B cell (primary cell): ENCODE measurements at regions not wholly inside any gene's neighbourhood (a gene's known extent, or its start where the extent isn't known, plus 50 kb on each side); places are given as distances from the start of the nearest gene placed in this dataset.
"Not testable (repeated sequence)": the region's sequence is repeated elsewhere in the genome, so short reads cannot be mapped to it uniquely, and the experiment has no call there.

ENCODE experiments used
- ATAC-seq: fragments of 200-7000 bp; cut with Tn5 transposase; one replicate; pipeline ENCODE4 v1.10.0; 2021; ENCODE audit warnings: low read depth, mild to moderate bottlenecking, moderate number of reproducible peaks, moderate library complexity
- CTCF ChIA-PET: fragments of 350-600 bp; sonication (Branson Sonifier 250); formaldehyde crosslinking; loops from one replicate; lab custom pipeline; 2021; ENCODE audit warnings: antibody characterized with exemption, inconsistent platforms; lab: Charles Lee
- POLR2A ChIA-PET: fragments of 350-600 bp; sonication (Branson Sonifier 250); formaldehyde crosslinking; loops from one replicate; lab custom pipeline; 2021; ENCODE audit warnings: antibody characterized with exemption; lab: Charles Lee
- DNase-seq: peaks from one replicate; pipeline ENCODE4 v3.0.0; 2013
- H2AFZ ChIP-seq: 2 replicates; pipeline ENCODE4 v1.6.1; 2012; ENCODE audit warnings: mild to moderate bottlenecking, low read depth, low read length; ENCODE audit not compliant: insufficient read depth, poor library complexity, severe bottlenecking
- H3K27ac ChIP-seq, 2 donors: 1 replicate in 1 of 2; 2 replicates in 1 of 2; pipeline ENCODE4 v1.5.1; 2012 to 2013; ENCODE audit warnings: low read length in 2 of 2, mild to moderate bottlenecking in 2 of 2, moderate library complexity in 1 of 2
- H3K27me3 ChIP-seq, 4 experiments: fragments of 200-600 bp in 1 of 4; sonication (generic) in 1 of 4; replicated peaks in 1 of 4; 1 replicate in 2 of 4; 2 replicates in 2 of 4; pipeline versions ENCODE4 v1.6.1 to v1.7.0; 2013 to 2016; ENCODE audit warnings: low read length in 3 of 4, mild to moderate bottlenecking in 2 of 4, mixed read lengths in 1 of 4, moderate library complexity in 1 of 4; ENCODE audit not compliant: insufficient read depth in 4 of 4, control insufficient read depth in 3 of 4; ENCODE audit errors: control extremely low read depth in 1 of 4
- H3K36me3 ChIP-seq, 2 experiments: replicated peaks in 1 of 2; 1 replicate in 1 of 2; 2 replicates in 1 of 2; pipeline versions ENCODE4 v1.6.1 to v1.7.1; 2013; ENCODE audit warnings: low read length in 1 of 2; ENCODE audit not compliant: insufficient read depth in 2 of 2, control insufficient read depth in 1 of 2; ENCODE audit errors: control extremely low read depth in 1 of 2, extremely low read depth in 1 of 2
- H3K4me1 ChIP-seq, 2 donors: fragments of 200-600 bp in 1 of 2; sonication (generic) in 1 of 2; 1 replicate in 1 of 2; 2 replicates in 1 of 2; pipeline versions ENCODE4 v1.5.1 to v1.6.1; 2013 to 2017; ENCODE audit warnings: low read length in 2 of 2; ENCODE audit not compliant: control insufficient read depth in 2 of 2, insufficient read depth in 2 of 2
- H3K4me2 ChIP-seq: replicated peaks from 2 replicates; pipeline ENCODE3; 2012; ENCODE audit warnings: mild to moderate bottlenecking, low read depth, low read length; ENCODE audit not compliant: poor library complexity, severe bottlenecking
- H3K4me3 ChIP-seq, 5 experiments: fragments of 200-600 bp in 1 of 5; sonication (generic) in 1 of 5; 1 replicate in 3 of 5; 2 replicates in 2 of 5; pipeline versions ENCODE4 v1.5.1 to v1.7.0; 2011 to 2016; ENCODE audit warnings: low read length in 4 of 5, mild to moderate bottlenecking in 4 of 5, low read depth in 2 of 5, control low read depth in 1 of 5, moderate library complexity in 1 of 5; ENCODE audit not compliant: insufficient read depth in 1 of 5; ENCODE audit errors: control extremely low read depth in 1 of 5, extremely low read depth in 1 of 5
- H3K79me2 ChIP-seq: fragments of 200-600 bp; sonication (generic); one replicate; pipeline ENCODE4 v1.6.0; 2016; ENCODE audit warnings: low read length; ENCODE audit not compliant: control insufficient read depth, insufficient read depth
- H3K9ac ChIP-seq: fragments of 200-600 bp; sonication (generic); 2 replicates; pipeline ENCODE4 v1.6.1; 2017; ENCODE audit warnings: mild to moderate bottlenecking, low read length, moderate library complexity
- H3K9me3 ChIP-seq, 3 donors: one replicate each; pipeline versions ENCODE4 v1.6.1 to v1.7.1; 2013; ENCODE audit warnings: low read length in 2 of 3; ENCODE audit not compliant: control insufficient read depth in 2 of 3, insufficient read depth in 1 of 3; ENCODE audit errors: control extremely low read depth in 1 of 3
- H4K20me1 ChIP-seq: 2 replicates; pipeline ENCODE4 v1.6.0; 2012; ENCODE audit warnings: mild to moderate bottlenecking, low read length; ENCODE audit not compliant: insufficient read depth, control insufficient read depth, poor library complexity, severe bottlenecking
- H3K27ac Mint-ChIP-seq: one replicate; pipeline ENCODE4 v1.8.0; 2021; ENCODE audit warnings: mixed read lengths
- H3K27me3 Mint-ChIP-seq: one replicate; pipeline ENCODE4 v1.8.0; 2021; ENCODE audit warnings: mixed read lengths
- H3K4me1 Mint-ChIP-seq: one replicate; pipeline ENCODE4 v1.8.0; 2021; ENCODE audit warnings: mixed read lengths
- H3K4me3 Mint-ChIP-seq: one replicate; pipeline ENCODE4 v1.8.0; 2021; ENCODE audit warnings: mixed read lengths
- H3K9me3 Mint-ChIP-seq: one replicate; pipeline ENCODE4 v1.8.0; 2022; ENCODE audit warnings: mixed read lengths; ENCODE audit not compliant: insufficient read depth
- CTCF ChIP-seq: fragments of 200-600 bp; IDR thresholded peaks from one replicate; pipeline ENCODE4 v1.8.0; 2022; ENCODE audit warnings: antibody characterized with exemption, mild to moderate bottlenecking
- EZH2 ChIP-seq: IDR thresholded peaks from 2 replicates; pipeline ENCODE4 v1.6.1; 2012; ENCODE audit warnings: borderline replicate concordance, low read depth, mild to moderate bottlenecking, moderate library complexity, low read length; ENCODE audit not compliant: insufficient read depth, poor library complexity, severe bottlenecking
- WGBS: methylation state at CpG from one replicate; pipeline ENCODE4 v1.1.5; 2013; ENCODE audit warnings: missing lambda C conversion rate; ENCODE audit not compliant: insufficient coverage; 5-methylcytosine and 5-hydroxymethylcytosine counted together
- intact Hi-C: fragments of 100-400 bp; cut with micrococcal nuclease; formaldehyde crosslinking; loops from one replicate; pipeline ENCODE4 v1.10.0; 2022

- Mint-ChIP-seq H3K4me3 (no peak overlapping the region), H3K27ac (no peak overlapping the region)
- CTCF ChIA-PET: no interaction called here
Measured at GRCh38 chr9:106500171-106500570, 362.8 kb upstream of the ZNF462 start.

GRCh38 chr9:106501210-106501609, 361.8 kb upstream of the ZNF462 start:
- H4K20me1 ChIP-seq, H3K36me3 ChIP-seq, H3K79me2 ChIP-seq, H3K4me3 Mint-ChIP-seq, H3K9me3 Mint-ChIP-seq, H3K4me1 ChIP-seq, DNase-seq, H3K9ac ChIP-seq, H2AFZ ChIP-seq, CTCF ChIA-PET, H3K27ac Mint-ChIP-seq, H3K4me1 Mint-ChIP-seq, H3K27me3 ChIP-seq, H3K27me3 Mint-ChIP-seq, POLR2A ChIA-PET, ATAC-seq, H3K4me2 ChIP-seq, H3K27ac ChIP-seq, H3K4me3 ChIP-seq, intact Hi-C loops: not testable (repeated sequence)
- WGBS: 96% methylated on average over 18 of the region's 18 CpGs
- H3K9me3 ChIP-seq: peaks cover 0 to 14% (median 0%) of the 10 kb centered on the region in 3 donors

More at GRCh38 chr9:106500171-106500570, 362.8 kb upstream of the ZNF462 start:
- no peaks in the 10 kb centered on the region for H3K9me3 Mint-ChIP-seq
- no peaks in the 10 kb centered on the region for H3K27me3 Mint-ChIP-seq
- no peak for TF ChIP-seq CTCF
- no peak for TF ChIP-seq EZH2
- H2AFZ ChIP-seq: no peak overlapping the region
- POLR2A ChIA-PET: no interaction called here
- H3K27ac ChIP-seq: no peak overlapping the region
- no peak overlapping the region for H3K4me3 ChIP-seq
- 90% methylated on average over 1 of the region's 6 CpGs for WGBS
- no peak overlapping the region for H3K9ac ChIP-seq
- no peak for ATAC-seq
- no peaks in the 10 kb centered on the region for H3K27me3 ChIP-seq
- no peaks in the 10 kb centered on the region for H3K36me3 ChIP-seq
- intact Hi-C loops: no loop called here
- H4K20me1 ChIP-seq: no peaks in the 10 kb centered on the region
- no peaks in the 10 kb centered on the region for H3K79me2 ChIP-seq
- no peaks in the 10 kb centered on the region for H3K4me1 ChIP-seq
- peaks cover 0 to 14% (median 0%) of the 10 kb centered on the region in 3 donors for H3K9me3 ChIP-seq
- DNase-seq: no peak
- H3K4me1 Mint-ChIP-seq: no peaks in the 10 kb centered on the region
- no peak overlapping the region for H3K4me2 ChIP-seq
